Activated CD4-positive, CD25-positive, alpha-beta regulatory T cell treated with anti-CD3 and anti-CD28 coated beads, Interleukin-2, amount 50 U/mL, for 16 hours (primary cell): ENCODE measurements at regions not wholly inside any gene's neighbourhood (a gene's known extent, or its start where the extent isn't known, plus 50 kb on each side); places are given as distances from the start of the nearest gene placed in this dataset.
"Not testable (repeated sequence)": the region's sequence is repeated elsewhere in the genome, so short reads cannot be mapped to it uniquely, and the experiment has no call there.

Experiments
- DNase-seq: peaks from one replicate; pipeline ENCODE4 v3.0.0-alpha.2; 2020; ENCODE audit warnings: low read depth, low spot score

- DNase-seq, result not testable (repeated sequence)
Observed at GRCh38 chr15:101876031-101876430, 64.0 kb downstream of the OR4F15 start.

- DNase-seq, result not testable (repeated sequence)
Observed at GRCh38 chr15:101877649-101878048, 65.6 kb downstream of the OR4F15 start.

- not testable (repeated sequence) for DNase-seq
Observed at GRCh38 chr15:101912349-101913287, 100.6 kb downstream of the OR4F15 start.

- not testable (repeated sequence) for DNase-seq
Observed at GRCh38 chr15:101924554-101924953, 112.6 kb downstream of the OR4F15 start.

GRCh38 chr15:101934506-101934905 is 122.5 kb downstream of the OR4F15 start:
- not testable (repeated sequence) for DNase-seq

GRCh38 chr15:101937362-101937761 is 125.4 kb downstream of the OR4F15 start:
- not testable (repeated sequence) for DNase-seq

GRCh38 chr15:101938555-101938954 is 126.6 kb downstream of the OR4F15 start:
- DNase-seq, result not testable (repeated sequence)

- not testable (repeated sequence) for DNase-seq
Observed at GRCh38 chr15:101945896-101946295, 133.9 kb downstream of the OR4F15 start.

- DNase-seq, result not testable (repeated sequence)
Observed at GRCh38 chr15:101948491-101949010, 136.5 kb downstream of the OR4F15 start.

GRCh38 chr15:101949380-101950065 is 137.5 kb downstream of the OR4F15 start:
- DNase-seq, result not testable (repeated sequence)

- not testable (repeated sequence) for DNase-seq
Observed at GRCh38 chr15:101953993-101954392, 142.0 kb downstream of the OR4F15 start.

- DNase-seq, result not testable (repeated sequence)
Observed at GRCh38 chr15:101955840-101956239, 143.8 kb downstream of the OR4F15 start.

GRCh38 chr15:101958656-101959055 is 146.7 kb downstream of the OR4F15 start:
- DNase-seq, result not testable (repeated sequence)

GRCh38 chr15:101961263-101961662 is 149.3 kb downstream of the OR4F15 start:
- DNase-seq, result not testable (repeated sequence)

- DNase-seq, result not testable (repeated sequence)
Observed at GRCh38 chr15:101961765-101962164, 149.8 kb downstream of the OR4F15 start.

- DNase-seq, result not testable (repeated sequence)
Observed at GRCh38 chr15:101963687-101964086, 151.7 kb downstream of the OR4F15 start.

- DNase-seq, result not testable (repeated sequence)
Observed at GRCh38 chr15:101965353-101965752, 153.4 kb downstream of the OR4F15 start.

- peak; percentile 10 for DNase-seq
Observed at GRCh38 chr15:101965860-101966259, 153.9 kb downstream of the OR4F15 start.

GRCh38 chr15:101967364-101967763 is 155.4 kb downstream of the OR4F15 start:
- not testable (repeated sequence) for DNase-seq

GRCh38 chr15:101970605-101971004 is 158.6 kb downstream of the OR4F15 start:
- DNase-seq, result not testable (repeated sequence)

GRCh38 chr15:101977281-101977680 is 165.3 kb downstream of the OR4F15 start:
- DNase-seq, result not testable (repeated sequence)
